ENCODE measurements at regions not wholly inside any gene's neighbourhood (a gene's known extent, or its start where the extent isn't known, plus 50 kb on each side); places are given as distances from the start of the nearest gene placed in this dataset.

GRCh38 chr11:71357414-71357813, 90.8 kb downstream of the DHCR7 start:
- Histone ChIP-seq H3K4me3 (ENCODE audit: low read depth in 1 of 5, low read length in 5 of 5) (no peak overlapping the region), H3K9ac (ENCODE audit: low read length in 5 of 5) (no peak overlapping the region), H3K36me3 (ENCODE audit: control insufficient read depth in 5 of 5, insufficient read depth in 5 of 5, low read length in 5 of 5) (no peaks in the 10 kb centered on the region), H3K27ac (ENCODE audit: low read depth, low read length) (no peak overlapping the region), H3K4me1 (ENCODE audit: control insufficient read depth in 5 of 5, insufficient read depth in 5 of 5, low read length in 5 of 5) (no peaks in the 10 kb centered on the region), H3K9me3 (ENCODE audit: control insufficient read depth in 5 of 5, low read length in 5 of 5) (peaks cover 0 to 7% (median 5%) of the 10 kb centered on the region in 5 donors), H3K27me3 (ENCODE audit: control insufficient read depth in 5 of 5, insufficient read depth in 4 of 5, low read length in 5 of 5) (peaks cover 0 to 28% (median 5%) of the 10 kb centered on the region in 5 donors)

GRCh38 chr11:71356904-71357303, 91.3 kb downstream of the DHCR7 start:
- no peak overlapping the region for H3K27ac ChIP-seq (ENCODE audit: low read depth, low read length)
- no peak overlapping the region for H3K4me3 ChIP-seq (ENCODE audit: low read depth in 1 of 5, low read length in 5 of 5)
- H3K4me1 ChIP-seq (ENCODE audit: control insufficient read depth in 5 of 5, insufficient read depth in 5 of 5, low read length in 5 of 5), result no peaks in the 10 kb centered on the region
- peaks cover 0 to 2% (median 0%) of the 10 kb centered on the region in 5 donors for H3K9me3 ChIP-seq (ENCODE audit: control insufficient read depth in 5 of 5, low read length in 5 of 5)
- H3K9ac ChIP-seq (ENCODE audit: low read length in 5 of 5), result no peak overlapping the region
- H3K27me3 ChIP-seq (ENCODE audit: control insufficient read depth in 5 of 5, insufficient read depth in 4 of 5, low read length in 5 of 5), result peaks cover 0 to 28% (median 5%) of the 10 kb centered on the region in 5 donors
- no peaks in the 10 kb centered on the region for H3K36me3 ChIP-seq (ENCODE audit: control insufficient read depth in 5 of 5, insufficient read depth in 5 of 5, low read length in 5 of 5)

GRCh38 chr11:71356280-71356876, 91.8 kb downstream of the DHCR7 start:
- H3K4me1 ChIP-seq (ENCODE audit: control insufficient read depth in 5 of 5, insufficient read depth in 5 of 5, low read length in 5 of 5), result no peaks in the 10 kb centered on the region
- H3K27me3 ChIP-seq (ENCODE audit: control insufficient read depth in 5 of 5, insufficient read depth in 4 of 5, low read length in 5 of 5), result peaks cover 0 to 28% (median 4%) of the 10 kb centered on the region in 5 donors
- H3K36me3 ChIP-seq (ENCODE audit: control insufficient read depth in 5 of 5, insufficient read depth in 5 of 5, low read length in 5 of 5), result no peaks in the 10 kb centered on the region
- no peak overlapping the region for H3K27ac ChIP-seq (ENCODE audit: low read depth, low read length)
- H3K4me3 ChIP-seq (ENCODE audit: low read depth in 1 of 5, low read length in 5 of 5), result no peak overlapping the region
- no peak overlapping the region for H3K9ac ChIP-seq (ENCODE audit: low read length in 5 of 5)
- no peaks in the 10 kb centered on the region for H3K9me3 ChIP-seq (ENCODE audit: control insufficient read depth in 5 of 5, low read length in 5 of 5)

- Histone ChIP-seq H3K27me3 (ENCODE audit: control insufficient read depth in 5 of 5, insufficient read depth in 4 of 5, low read length in 5 of 5) (peaks cover 0 to 28% (median 4%) of the 10 kb centered on the region in 5 donors), H3K36me3 (ENCODE audit: control insufficient read depth in 5 of 5, insufficient read depth in 5 of 5, low read length in 5 of 5) (no peaks in the 10 kb centered on the region), H3K4me3 (ENCODE audit: low read depth in 1 of 5, low read length in 5 of 5) (no peak overlapping the region), H3K27ac (ENCODE audit: low read depth, low read length) (no peak overlapping the region), H3K9ac (ENCODE audit: low read length in 5 of 5) (no peak overlapping the region), H3K4me1 (ENCODE audit: control insufficient read depth in 5 of 5, insufficient read depth in 5 of 5, low read length in 5 of 5) (no peaks in the 10 kb centered on the region), H3K9me3 (ENCODE audit: control insufficient read depth in 5 of 5, low read length in 5 of 5) (no peaks in the 10 kb centered on the region)
Observed at GRCh38 chr11:71355281-71355680, 92.9 kb downstream of the DHCR7 start.

- Histone ChIP-seq H3K9ac (ENCODE audit: low read length in 5 of 5) (no peak overlapping the region), H3K27ac (ENCODE audit: low read depth, low read length) (no peak overlapping the region), H3K36me3 (ENCODE audit: control insufficient read depth in 5 of 5, insufficient read depth in 5 of 5, low read length in 5 of 5) (no peaks in the 10 kb centered on the region), H3K4me1 (ENCODE audit: control insufficient read depth in 5 of 5, insufficient read depth in 5 of 5, low read length in 5 of 5) (no peaks in the 10 kb centered on the region), H3K9me3 (ENCODE audit: control insufficient read depth in 5 of 5, low read length in 5 of 5) (no peaks in the 10 kb centered on the region), H3K27me3 (ENCODE audit: control insufficient read depth in 5 of 5, insufficient read depth in 4 of 5, low read length in 5 of 5) (peaks cover 2 to 27% (median 4%) of the 10 kb centered on the region in 5 donors), H3K4me3 (ENCODE audit: low read depth in 1 of 5, low read length in 5 of 5) (no peak overlapping the region)
Observed at GRCh38 chr11:71354394-71355105, 93.6 kb downstream of the DHCR7 start.

- Histone ChIP-seq H3K27me3 (ENCODE audit: control insufficient read depth in 5 of 5, insufficient read depth in 4 of 5, low read length in 5 of 5) (peaks cover 0 to 19% (median 4%) of the 10 kb centered on the region in 5 donors), H3K9ac (ENCODE audit: low read length in 5 of 5) (no peak overlapping the region), H3K4me1 (ENCODE audit: control insufficient read depth in 5 of 5, insufficient read depth in 5 of 5, low read length in 5 of 5) (no peaks in the 10 kb centered on the region), H3K27ac (ENCODE audit: low read depth, low read length) (no peak overlapping the region), H3K4me3 (ENCODE audit: low read depth in 1 of 5, low read length in 5 of 5) (no peak overlapping the region), H3K36me3 (ENCODE audit: control insufficient read depth in 5 of 5, insufficient read depth in 5 of 5, low read length in 5 of 5) (no peaks in the 10 kb centered on the region), H3K9me3 (ENCODE audit: control insufficient read depth in 5 of 5, low read length in 5 of 5) (no peaks in the 10 kb centered on the region)
Observed at GRCh38 chr11:71352748-71353147, 95.4 kb downstream of the DHCR7 start.

GRCh38 chr11:71352226-71352625, 96.0 kb downstream of the DHCR7 start:
- H3K36me3 ChIP-seq (ENCODE audit: control insufficient read depth in 5 of 5, insufficient read depth in 5 of 5, low read length in 5 of 5), result no peaks in the 10 kb centered on the region
- no peaks in the 10 kb centered on the region for H3K9me3 ChIP-seq (ENCODE audit: control insufficient read depth in 5 of 5, low read length in 5 of 5)
- no peaks in the 10 kb centered on the region for H3K4me1 ChIP-seq (ENCODE audit: control insufficient read depth in 5 of 5, insufficient read depth in 5 of 5, low read length in 5 of 5)
- no peak overlapping the region for H3K27ac ChIP-seq (ENCODE audit: low read depth, low read length)
- no peak overlapping the region for H3K9ac ChIP-seq (ENCODE audit: low read length in 5 of 5)
- H3K27me3 ChIP-seq (ENCODE audit: control insufficient read depth in 5 of 5, insufficient read depth in 4 of 5, low read length in 5 of 5), result peaks cover 0 to 14% (median 4%) of the 10 kb centered on the region in 5 donors
- H3K4me3 ChIP-seq (ENCODE audit: low read depth in 1 of 5, low read length in 5 of 5), result no peak overlapping the region

- no peaks in the 10 kb centered on the region for H3K4me1 ChIP-seq (ENCODE audit: control insufficient read depth in 5 of 5, insufficient read depth in 5 of 5, low read length in 5 of 5)
- H3K9me3 ChIP-seq (ENCODE audit: control insufficient read depth in 5 of 5, low read length in 5 of 5), result no peaks in the 10 kb centered on the region
- no peak overlapping the region for H3K27ac ChIP-seq (ENCODE audit: low read depth, low read length)
- no peak overlapping the region for H3K9ac ChIP-seq (ENCODE audit: low read length in 5 of 5)
- H3K4me3 ChIP-seq (ENCODE audit: low read depth in 1 of 5, low read length in 5 of 5), result no peak overlapping the region
- peaks cover 6 to 14% (median 7%) of the 10 kb centered on the region in 5 donors for H3K27me3 ChIP-seq (ENCODE audit: control insufficient read depth in 5 of 5, insufficient read depth in 4 of 5, low read length in 5 of 5)
- H3K36me3 ChIP-seq (ENCODE audit: control insufficient read depth in 5 of 5, insufficient read depth in 5 of 5, low read length in 5 of 5), result no peaks in the 10 kb centered on the region
Observed at GRCh38 chr11:71349627-71350026, 97.2 kb upstream of the SHANK2 start.

GRCh38 chr11:71343828-71344400, 91.5 kb upstream of the SHANK2 start:
- Histone ChIP-seq H3K36me3 (ENCODE audit: control insufficient read depth in 5 of 5, insufficient read depth in 5 of 5, low read length in 5 of 5) (no peaks in the 10 kb centered on the region), H3K9ac (ENCODE audit: low read length in 5 of 5) (no peak overlapping the region), H3K27me3 (ENCODE audit: control insufficient read depth in 5 of 5, insufficient read depth in 4 of 5, low read length in 5 of 5) (peaks cover 7 to 40% (median 23%) of the 10 kb centered on the region in 5 donors), H3K4me1 (ENCODE audit: control insufficient read depth in 5 of 5, insufficient read depth in 5 of 5, low read length in 5 of 5) (no peaks in the 10 kb centered on the region), H3K9me3 (ENCODE audit: control insufficient read depth in 5 of 5, low read length in 5 of 5) (no peaks in the 10 kb centered on the region), H3K4me3 (ENCODE audit: low read depth in 1 of 5, low read length in 5 of 5) (no peak overlapping the region), H3K27ac (ENCODE audit: low read depth, low read length) (no peak overlapping the region)
